ENCODE measurements at regions not wholly inside any gene's neighbourhood (a gene's known extent, or its start where the extent isn't known, plus 50 kb on each side); places are given as distances from the start of the nearest gene placed in this dataset.
"Not testable (repeated sequence)": the region's sequence is repeated elsewhere in the genome, so short reads cannot be mapped to it uniquely, and the experiment has no call there.

DNA sequence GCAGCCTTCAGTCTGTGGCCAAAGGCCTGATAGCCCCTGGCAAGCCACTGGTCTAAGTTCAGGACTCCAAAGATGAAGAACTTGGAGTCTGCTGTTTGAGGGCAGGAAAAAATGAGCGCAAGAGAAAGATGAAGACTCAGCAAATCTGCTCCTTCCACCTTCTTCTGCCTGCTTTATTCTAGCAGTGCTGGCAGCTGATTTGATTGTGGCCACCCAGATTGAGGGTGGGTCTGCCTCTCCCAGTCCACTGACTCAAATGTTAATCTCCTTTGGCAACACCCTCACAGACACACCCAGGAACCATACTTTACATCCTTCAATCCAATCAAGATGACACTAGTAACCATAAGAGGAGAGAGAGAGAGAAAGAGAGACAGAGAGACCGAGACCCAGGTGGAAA lies 127.6 kb downstream of the UTP18 start:
- DNase-seq (ENCODE audit: low read depth): no peak

DNA sequence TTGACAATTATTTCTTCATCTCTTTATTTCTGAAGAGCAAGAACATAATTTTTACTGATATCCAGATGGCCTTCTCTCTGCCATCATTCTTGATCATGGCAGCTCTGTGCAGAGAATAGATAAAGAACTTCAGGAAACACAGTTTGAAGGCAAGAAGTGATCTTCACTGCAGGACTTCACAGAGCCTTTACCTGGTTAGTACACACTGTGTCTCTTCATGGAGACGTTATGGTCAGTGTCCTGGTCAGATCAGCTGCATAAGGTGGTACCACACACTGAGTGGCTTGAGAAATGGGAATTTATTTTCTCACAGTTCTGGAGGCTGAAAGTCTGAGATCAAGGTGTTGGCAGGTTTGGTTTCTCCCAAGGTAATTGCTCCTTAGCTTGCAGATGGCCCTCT lies 129.5 kb downstream of the UTP18 start:
- DNase-seq (ENCODE audit: low read depth): no peak

DNA sequence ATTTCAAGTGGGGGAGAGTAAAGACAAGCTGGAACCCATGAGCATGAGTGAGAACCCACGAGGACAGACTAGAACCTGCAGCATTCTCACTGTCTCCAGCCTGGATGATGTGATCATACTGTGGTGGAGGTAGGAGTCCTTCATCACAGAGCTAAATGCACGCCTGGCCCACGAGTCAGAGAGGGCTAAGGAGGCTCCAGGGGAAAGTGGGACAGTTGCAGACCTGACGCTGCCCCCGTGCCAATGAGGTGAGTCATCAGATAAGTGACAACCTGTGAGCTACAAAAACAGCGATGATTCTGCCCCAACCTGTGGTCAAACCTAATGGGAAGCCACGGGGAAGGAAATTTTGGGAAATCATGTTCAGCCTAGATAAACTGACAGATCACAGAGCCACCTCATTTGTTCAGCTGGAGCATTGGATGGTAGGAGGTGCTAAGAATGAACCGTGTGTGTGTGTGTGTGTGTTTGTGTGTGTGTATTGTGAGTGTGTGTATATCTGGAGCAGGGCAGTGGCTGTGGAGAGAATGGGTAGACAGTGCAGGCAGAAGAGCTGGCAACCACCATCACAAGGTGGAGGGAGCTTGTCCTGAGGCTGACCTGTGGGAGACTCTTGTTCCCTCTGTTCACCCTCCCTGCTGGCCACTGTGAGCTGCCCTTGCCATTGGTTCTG lies 131.8 kb downstream of the UTP18 start:
- peak; percentile 7 for DNase-seq (ENCODE audit: low read depth)

DNA sequence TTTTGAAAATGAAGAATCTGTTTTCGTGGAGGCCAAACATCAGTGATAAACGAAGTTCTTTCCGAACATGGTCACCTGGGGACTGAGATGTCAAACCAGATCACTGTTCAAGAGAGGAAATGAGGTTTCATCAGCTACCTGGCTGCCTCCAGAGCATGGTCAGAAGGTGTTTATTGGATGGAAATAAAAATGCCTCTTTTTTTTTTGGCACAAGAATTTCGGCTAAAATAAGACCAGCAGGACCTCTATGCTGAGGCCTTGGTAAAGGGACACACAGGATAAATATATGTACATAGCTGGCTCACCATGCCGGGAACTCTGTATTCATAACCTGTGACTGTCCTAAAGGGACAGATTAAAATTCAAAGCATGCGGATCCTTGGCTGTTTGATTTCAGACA lies 135.3 kb downstream of the UTP18 start:
- no peak for DNase-seq (ENCODE audit: low read depth)

DNA sequence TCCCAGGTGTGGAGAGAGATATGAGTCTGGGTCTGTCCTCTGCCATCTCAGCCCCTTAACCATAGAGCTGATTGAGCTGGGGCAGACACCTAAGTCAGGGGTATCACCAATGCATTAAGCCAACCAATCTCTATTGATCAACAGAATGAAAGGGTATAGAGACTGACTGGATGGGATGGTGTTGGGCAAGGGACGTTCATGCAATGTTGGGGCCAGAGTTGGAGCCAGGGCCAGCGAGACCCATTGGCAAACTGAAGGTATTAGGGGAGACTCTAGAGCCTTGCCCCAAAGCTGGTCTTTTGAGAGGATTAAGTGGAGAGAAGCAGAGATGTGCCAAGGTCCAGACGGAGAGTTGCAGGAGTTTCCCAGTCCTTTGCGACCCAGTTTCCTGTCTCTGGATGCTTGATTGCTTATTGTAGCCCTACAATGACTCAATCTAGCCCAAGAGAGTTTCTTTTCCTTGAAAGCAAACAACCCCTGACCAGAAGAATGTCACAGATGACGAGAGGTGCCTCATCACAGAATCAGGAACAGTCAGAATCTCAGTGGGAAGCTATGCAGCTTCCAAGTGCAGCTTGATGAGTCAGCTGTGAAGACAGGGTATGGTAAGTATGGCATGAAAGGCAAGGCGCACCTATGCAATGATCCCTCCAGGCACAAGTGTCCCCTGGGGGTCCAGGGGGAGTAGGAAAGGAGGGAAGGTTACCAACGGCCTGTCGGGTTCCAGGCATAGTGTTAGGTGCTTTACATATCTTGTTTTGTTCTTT lies 137.2 kb downstream of the UTP18 start:
- DNase-seq (ENCODE audit: low read depth): peak; percentile 59

GRCh38 chr17:51398128-51398525 lies 137.8 kb downstream of the UTP18 start:
- DNase-seq (ENCODE audit: low read depth): no peak

GRCh38 chr17:51398687-51399086 lies 138.3 kb downstream of the UTP18 start:
- no peak for DNase-seq (ENCODE audit: low read depth)

DNA sequence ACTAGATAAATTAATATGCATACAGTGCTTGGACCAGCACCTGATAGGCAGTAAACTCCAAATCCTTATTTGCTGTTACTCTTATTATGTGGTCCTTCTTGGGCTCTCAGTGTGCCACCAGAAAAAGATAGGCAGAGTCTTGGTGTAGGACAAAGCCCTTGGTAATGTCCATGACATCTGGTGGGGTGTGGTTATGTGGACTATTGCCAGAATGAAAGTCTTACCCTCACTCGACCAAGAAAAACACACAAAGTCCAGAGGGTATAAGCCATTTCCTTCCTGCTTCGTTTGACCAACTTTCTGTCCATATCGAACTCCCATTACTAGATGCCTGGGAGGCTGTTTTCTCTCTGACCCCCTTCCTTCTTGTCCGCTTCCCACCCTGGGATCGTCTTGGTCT lies 140.9 kb downstream of the UTP18 start:
- DNase-seq (ENCODE audit: low read depth): no peak

- no peak for DNase-seq (ENCODE audit: low read depth)
These were observed 142.6 kb downstream of the UTP18 start for GRCh38 chr17:51402899-51403298.

DNA sequence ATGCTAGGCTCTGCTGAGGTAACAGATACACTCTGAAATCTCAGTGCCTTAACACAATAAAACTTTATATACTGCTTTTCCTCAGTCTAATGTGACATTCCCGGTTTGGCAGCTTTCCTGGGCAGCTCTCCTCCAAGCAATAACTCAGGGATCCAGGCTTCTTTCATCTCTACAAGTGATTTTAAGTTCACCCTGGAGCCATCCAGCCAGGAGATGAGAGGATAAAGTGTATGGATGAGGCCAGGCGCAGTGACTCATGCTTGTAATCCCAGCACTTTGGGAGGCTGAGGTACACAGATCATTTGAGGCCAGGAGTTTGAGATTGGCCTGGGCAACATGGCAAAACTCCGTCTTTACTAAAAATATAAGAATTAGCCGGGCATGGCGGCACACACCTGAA lies 147.2 kb downstream of the UTP18 start:
- DNase-seq (ENCODE audit: low read depth): no peak

DNA sequence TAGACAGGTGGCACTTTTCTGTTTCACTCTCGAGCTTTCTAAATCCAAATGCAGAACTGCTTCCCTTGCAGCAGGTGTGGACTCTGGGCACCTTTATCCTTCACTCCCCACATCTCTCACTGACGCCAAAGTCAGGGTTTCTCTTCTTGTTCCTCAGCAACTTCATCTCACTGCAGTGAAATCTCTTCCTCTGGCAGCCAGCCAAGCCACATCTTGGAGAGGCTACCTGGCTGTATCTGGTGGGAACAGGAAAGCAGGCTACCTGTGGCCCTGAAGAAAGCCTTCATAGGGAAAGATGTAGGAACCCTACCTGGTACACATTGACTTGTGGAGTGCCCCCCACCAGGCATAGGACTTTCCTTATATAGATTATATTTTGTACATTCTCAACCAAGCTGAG lies 159.1 kb downstream of the UTP18 start:
- DNase-seq (ENCODE audit: low read depth): no peak

DNA sequence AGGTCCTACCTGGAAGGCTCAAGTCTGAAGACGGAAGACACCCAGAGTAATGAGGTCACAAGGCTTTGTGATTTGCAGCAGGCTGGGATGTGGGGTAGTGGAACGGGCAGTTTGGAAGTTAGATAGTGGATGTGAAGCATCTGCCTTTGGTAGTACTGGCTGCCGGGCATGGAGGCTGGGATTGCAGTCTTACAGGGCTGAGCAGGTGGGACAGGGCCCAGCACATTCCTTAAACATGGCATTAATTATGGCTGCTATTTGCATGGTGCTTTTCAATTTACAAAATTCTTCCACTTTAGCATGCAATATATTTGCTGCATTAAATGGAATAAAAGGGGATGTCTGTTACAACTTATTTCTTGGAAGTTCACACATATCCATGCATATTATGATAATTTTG lies 161.2 kb downstream of the UTP18 start:
- no peak for DNase-seq (ENCODE audit: low read depth)

DNA sequence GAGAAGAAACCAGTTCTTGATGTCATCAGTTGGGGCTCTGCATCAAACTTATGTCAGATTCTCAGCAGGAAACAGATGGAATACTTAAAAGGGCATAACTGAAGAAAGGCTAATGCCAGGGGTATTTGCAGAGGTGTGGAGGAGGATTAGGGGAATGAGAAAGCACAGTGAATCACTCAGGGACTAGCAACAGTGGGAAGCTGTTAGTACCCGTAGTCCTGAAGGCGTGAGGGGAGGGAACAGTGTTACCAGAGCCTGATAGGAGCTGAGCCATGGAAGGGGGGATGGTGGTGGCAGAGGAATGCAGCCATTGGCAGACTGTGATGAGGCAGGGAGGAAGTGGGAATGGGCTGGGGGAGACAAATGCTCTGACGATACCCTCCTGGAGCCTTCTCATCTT lies 162.3 kb downstream of the UTP18 start:
- no peak for DNase-seq (ENCODE audit: low read depth)

GRCh38 chr17:51423421-51424160 lies 163.2 kb downstream of the UTP18 start:
- DNase-seq (ENCODE audit: low read depth): no peak

GRCh38 chr17:51425773-51426172 lies 165.4 kb downstream of the UTP18 start:
- DNase-seq (ENCODE audit: low read depth): no peak

DNA sequence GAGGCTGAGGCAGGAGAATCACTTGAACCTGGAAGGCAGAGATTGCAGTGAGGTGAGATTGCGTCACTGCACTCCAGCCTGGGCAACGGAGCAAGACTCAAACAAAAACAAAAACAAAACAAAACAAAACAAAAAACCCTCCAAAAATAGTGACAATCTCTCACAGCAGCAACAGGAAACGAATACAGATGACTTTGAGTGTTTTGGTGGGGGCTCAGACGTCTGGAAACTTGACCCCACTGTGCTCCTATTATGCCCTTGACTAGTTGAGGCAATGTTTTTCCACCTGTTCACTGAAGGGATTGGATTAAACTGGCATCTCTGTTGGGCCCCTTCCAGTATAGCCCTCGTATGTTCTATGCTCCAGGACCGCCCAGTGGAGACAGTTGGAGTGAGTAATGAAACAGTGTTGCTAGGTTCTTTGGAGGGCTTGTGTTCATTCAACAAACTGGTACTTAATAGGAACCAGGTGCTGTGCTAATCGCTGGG lies 167.0 kb downstream of the UTP18 start:
- no peak for DNase-seq (ENCODE audit: low read depth)

DNA sequence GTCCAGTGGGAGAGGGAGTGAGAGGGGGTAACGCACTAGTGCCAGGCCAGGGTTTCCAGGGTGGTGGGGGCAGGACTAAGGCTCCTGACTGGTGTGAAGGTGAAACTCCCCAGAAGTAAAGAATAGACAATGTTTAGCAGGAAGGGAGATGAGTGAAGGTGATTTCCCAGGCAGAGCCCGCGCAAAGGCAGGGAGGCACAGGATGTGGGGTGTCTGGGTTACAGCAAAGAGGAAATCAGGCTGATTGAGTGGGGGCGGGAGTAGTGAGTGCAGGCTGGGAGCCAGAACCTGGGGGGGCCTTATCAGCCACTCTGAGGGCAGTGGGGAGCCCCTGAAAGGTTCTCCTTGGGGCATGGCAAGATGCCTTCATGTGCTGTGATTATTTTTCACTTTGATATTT lies 167.5 kb downstream of the UTP18 start:
- no peak for DNase-seq (ENCODE audit: low read depth)

GRCh38 chr17:51428668-51429495 lies 168.5 kb downstream of the UTP18 start:
- no peak for DNase-seq (ENCODE audit: low read depth)

DNA sequence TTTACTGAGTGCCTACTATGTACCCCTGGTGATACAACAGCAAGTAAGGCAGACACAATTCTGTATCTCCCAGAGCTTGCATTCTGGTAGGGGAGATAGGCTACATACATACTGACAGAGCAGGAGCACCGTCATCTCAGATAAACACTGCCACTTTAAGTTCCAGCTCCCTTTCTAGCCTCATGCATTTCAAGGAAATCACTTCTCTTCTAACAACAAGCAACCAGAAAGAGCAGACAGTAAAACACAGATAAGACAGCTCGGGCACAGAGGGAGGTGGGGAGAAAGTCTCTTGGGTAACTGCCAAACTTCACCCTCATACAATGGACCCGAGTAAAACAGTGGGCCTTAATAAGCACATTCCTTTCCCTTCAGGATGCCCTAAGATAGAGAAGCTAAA lies 169.6 kb downstream of the UTP18 start:
- DNase-seq (ENCODE audit: low read depth): not testable (repeated sequence)

DNA sequence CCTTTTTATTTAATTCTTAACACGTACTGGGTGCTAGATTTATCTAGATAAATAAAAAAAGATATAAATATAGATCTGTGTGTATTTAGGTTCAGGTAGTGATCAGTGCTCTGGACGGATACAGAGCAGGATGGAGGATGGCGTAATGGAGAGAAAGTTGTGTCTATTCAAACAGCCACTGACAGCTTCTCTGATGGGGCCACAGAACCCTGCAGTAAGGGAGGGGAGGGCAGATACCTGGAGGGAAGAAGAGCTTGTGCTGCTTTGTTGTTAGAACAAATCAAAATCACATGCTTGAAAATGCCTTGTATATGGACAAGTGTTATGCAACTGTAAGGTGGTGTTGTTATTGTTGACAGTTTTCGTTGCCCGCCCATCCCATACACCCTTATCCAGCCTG lies 170.2 kb downstream of the UTP18 start:
- no peak for DNase-seq (ENCODE audit: low read depth)

GRCh38 chr17:51434434-51435170 lies 174.3 kb downstream of the UTP18 start:
- DNase-seq (ENCODE audit: low read depth): peak; percentile 5

All from M059J (cell line).